Activated T-helper 2 cell treated with anti-CD3 and anti-CD28 coated beads, Interferon-gamma antibody, Interleukin-2, Interleukin-4, amounts not matched to agents 10 μg/mL and 5 μg/mL and 100 μg/mL, durations not matched to agents 14 hours and 24 hours and 36 hours (primary cell): ENCODE measurements at regions not wholly inside any gene's neighbourhood (a gene's known extent, or its start where the extent isn't known, plus 50 kb on each side); places are given as distances from the start of the nearest gene placed in this dataset.
"Not testable (repeated sequence)": the region's sequence is repeated elsewhere in the genome, so short reads cannot be mapped to it uniquely, and the experiment has no call there.

Experiments
- DNase-seq: peaks from one replicate; pipeline ENCODE4 v3.0.0; 2021; ENCODE audit warnings: low spot score
- H3K27ac Mint-ChIP-seq: one replicate; pipeline ENCODE4 v1.8.0; 2021; ENCODE audit warnings: mixed read lengths
- H3K27me3 Mint-ChIP-seq: one replicate; pipeline ENCODE4 v1.8.0; 2021; ENCODE audit warnings: low read depth, mixed read lengths
- H3K36me3 Mint-ChIP-seq: one replicate; pipeline ENCODE4 v1.8.0; 2021; ENCODE audit warnings: low read depth, mixed read lengths
- H3K4me1 Mint-ChIP-seq: one replicate; pipeline ENCODE4 v1.8.0; 2021; ENCODE audit warnings: low read depth, mixed read lengths
- H3K4me3 Mint-ChIP-seq: one replicate; pipeline ENCODE4 v1.8.0; 2021; ENCODE audit warnings: low read depth, mild to moderate bottlenecking, moderate library complexity, mixed read lengths
- H3K9me3 Mint-ChIP-seq: one replicate; pipeline ENCODE4 v1.8.0; 2021; ENCODE audit warnings: mixed read lengths
- intact Hi-C: fragments of 100-400 bp; cut with micrococcal nuclease; formaldehyde crosslinking; loops from one replicate; pipeline ENCODE4 v1.15.1; 2023

DNA sequence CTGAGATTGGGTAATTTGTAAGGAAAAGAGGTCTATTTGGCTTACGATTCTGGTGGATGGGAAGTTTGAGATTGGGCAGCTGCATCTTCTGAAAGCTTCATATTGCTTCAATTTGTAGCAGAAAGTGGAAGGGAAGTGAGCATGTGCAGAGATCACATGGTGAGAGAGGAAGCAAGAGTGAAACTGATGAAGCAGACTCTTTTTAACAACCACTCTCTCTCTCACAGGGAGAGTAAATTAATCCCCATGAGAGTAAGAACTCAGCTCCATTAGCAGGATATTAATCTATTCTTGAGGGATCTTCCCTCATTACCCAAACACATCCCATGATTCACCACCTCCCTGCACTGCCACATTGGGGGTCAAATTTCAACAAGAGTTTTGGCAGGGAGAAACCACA lies 298.5 kb upstream of the CELF4 start:
- H3K4me1 Mint-ChIP-seq: no peaks in the 10 kb centered on the region
- H3K4me3 Mint-ChIP-seq: no peak overlapping the region
- DNase-seq: no peak

DNA sequence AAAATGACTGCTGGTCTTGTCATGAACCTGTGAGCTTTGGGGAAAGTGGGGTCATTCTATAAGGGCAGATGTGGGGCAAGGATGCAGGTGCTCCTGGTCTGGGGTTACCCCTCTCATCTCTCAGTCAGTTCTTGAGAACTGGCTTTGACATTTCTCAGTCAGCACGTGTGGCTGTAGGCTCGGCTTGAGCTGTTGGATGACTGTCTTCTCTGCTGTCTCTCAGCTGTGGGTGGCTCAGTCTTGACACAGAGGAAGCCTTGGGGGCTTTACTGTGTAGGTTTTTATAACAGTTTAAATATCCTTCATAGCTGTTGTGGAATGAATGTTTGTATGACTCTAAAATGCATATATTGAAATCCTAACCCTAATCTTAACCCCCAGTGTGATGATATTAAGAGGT lies 296.4 kb upstream of the CELF4 start:
- peaks cover 6% of the 10 kb centered on the region for H3K9me3 Mint-ChIP-seq
- no peak overlapping the region for H3K27ac Mint-ChIP-seq
- intact Hi-C loops: no loop called here
- no peak overlapping the region for H3K4me3 Mint-ChIP-seq
- no peaks in the 10 kb centered on the region for H3K4me1 Mint-ChIP-seq
- no peak for DNase-seq
- no peaks in the 10 kb centered on the region for H3K27me3 Mint-ChIP-seq
- H3K36me3 Mint-ChIP-seq: no peaks in the 10 kb centered on the region

More for the DNA sequence above, 298.5 kb upstream of the CELF4 start:
- Mint-ChIP-seq H3K27ac (no peak overlapping the region), H3K36me3 (no peaks in the 10 kb centered on the region), H3K9me3 (peaks cover 3% of the 10 kb centered on the region), H3K27me3 (no peaks in the 10 kb centered on the region)
- intact Hi-C loops: no loop called here

DNA sequence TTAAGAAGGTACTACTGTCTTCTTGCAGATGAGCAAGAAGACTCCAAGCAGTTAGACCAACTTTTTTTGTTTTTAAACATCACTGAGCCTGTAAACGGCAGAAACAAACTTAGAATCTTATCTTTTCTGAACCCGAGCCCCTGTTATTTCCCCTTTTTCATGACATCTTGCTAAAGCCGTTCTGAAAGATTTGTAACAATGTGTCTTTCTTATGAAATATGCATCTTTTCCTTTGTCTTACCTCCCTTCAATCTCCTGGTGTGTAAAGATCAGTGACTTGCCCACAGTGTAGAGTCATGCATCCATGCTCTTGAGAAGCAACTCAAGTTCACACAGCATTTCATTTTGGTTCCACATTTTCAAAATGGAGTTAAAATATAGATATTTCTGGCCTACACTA lies 288.8 kb upstream of the CELF4 start:
- H3K27me3 Mint-ChIP-seq: no peaks in the 10 kb centered on the region

DNA sequence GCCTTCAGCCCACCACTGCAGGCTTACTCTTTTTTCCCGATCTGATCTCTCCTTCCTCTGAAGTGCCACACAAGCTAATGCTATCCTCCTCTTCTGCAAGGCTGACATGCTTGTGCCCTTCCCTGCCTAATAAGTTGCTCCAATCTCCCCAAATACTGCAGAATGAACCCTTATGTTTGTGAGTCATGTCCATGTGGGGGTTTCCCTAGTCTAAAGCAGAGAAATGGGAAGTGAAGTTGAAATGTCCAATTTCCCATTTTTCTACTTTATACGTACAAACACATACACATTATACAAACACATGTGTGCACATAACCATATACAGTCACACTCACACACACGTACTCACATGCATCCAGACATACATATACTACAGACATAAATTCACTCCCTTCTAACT lies 288.1 kb upstream of the CELF4 start:
- H3K9me3 Mint-ChIP-seq: peaks cover 6% of the 10 kb centered on the region
- H3K4me3 Mint-ChIP-seq: no peak overlapping the region
- no peak for DNase-seq
- H3K36me3 Mint-ChIP-seq: no peaks in the 10 kb centered on the region
- intact Hi-C loops: no loop called here
- no peaks in the 10 kb centered on the region for H3K4me1 Mint-ChIP-seq
- no peaks in the 10 kb centered on the region for H3K27me3 Mint-ChIP-seq
- no peak overlapping the region for H3K27ac Mint-ChIP-seq

More for the DNA sequence above, 288.8 kb upstream of the CELF4 start:
- DNase-seq: no peak
- Mint-ChIP-seq H3K4me3 (no peak overlapping the region), H3K4me1 (no peaks in the 10 kb centered on the region), H3K9me3 (peaks cover 12% of the 10 kb centered on the region), H3K36me3 (no peaks in the 10 kb centered on the region), H3K27ac (no peak overlapping the region)
- intact Hi-C loops: no loop called here

DNA sequence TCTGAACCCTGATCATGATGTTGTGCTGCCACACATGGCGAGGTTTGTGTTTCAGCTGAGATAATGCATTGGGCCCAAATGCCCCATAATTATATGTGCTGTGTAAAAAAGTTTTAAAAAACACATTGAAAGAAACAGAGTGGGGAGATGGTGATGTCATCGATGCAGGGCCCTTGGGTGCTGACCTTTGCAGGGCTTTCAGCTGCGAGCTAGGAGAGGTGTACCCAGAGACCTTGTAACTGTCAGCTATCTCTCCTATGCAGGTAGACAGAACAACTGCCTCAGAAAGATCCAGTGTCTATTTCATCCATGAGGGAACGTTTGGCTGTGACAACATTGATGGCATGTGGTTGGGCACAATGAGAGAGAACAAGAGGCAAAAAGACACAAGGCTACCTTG lies 286.9 kb upstream of the CELF4 start:
- intact Hi-C loops: no loop called here
- peaks cover 6% of the 10 kb centered on the region for H3K9me3 Mint-ChIP-seq
- no peak overlapping the region for H3K4me3 Mint-ChIP-seq

DNA sequence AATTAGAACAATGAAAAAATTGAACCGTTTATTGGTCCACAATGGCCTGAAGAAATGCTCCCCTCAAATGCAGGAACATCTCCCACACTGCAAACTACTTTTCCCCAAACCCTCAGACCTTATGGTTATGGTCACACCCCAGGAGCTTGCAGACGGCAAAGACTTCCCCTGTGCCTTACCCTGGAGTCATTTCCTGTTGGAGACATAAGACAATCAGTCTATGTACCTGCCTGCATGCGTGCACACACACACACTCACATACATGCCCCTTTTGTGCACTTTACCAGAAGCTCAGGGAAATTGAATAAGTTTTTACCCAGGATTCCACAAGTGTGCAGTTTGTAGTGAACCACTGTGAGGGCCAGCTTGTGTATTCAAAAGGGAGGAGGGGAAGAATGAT lies 281.9 kb upstream of the CELF4 start:
- H3K4me1 Mint-ChIP-seq: no peaks in the 10 kb centered on the region
- H3K27ac Mint-ChIP-seq: no peak overlapping the region

More for the DNA sequence above, 286.9 kb upstream of the CELF4 start:
- Mint-ChIP-seq H3K27me3 (no peaks in the 10 kb centered on the region), H3K36me3 (no peaks in the 10 kb centered on the region), H3K27ac (no peak overlapping the region), H3K4me1 (no peaks in the 10 kb centered on the region)
- DNase-seq: no peak

DNA sequence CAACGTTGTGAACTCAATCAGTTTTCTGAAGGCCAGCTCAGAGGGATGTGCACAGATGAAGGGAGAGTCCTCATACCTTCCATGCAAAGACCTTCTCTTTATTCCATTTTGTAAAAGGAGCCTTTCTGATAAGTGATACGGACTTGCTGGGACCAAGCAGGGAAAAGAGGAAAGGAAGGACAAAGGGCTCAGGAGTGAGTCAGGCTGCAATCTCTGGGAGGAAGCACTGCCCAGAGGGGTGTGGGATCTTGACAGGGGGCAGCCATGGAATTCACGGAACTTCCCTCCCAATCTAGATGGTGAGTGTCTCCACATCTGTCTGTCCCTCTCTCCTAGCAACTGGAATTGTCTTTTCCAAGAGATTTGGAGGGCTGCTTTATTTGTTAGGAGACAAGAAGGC lies 281.4 kb upstream of the CELF4 start:
- intact Hi-C loops: no loop called here
- no peak overlapping the region for H3K4me3 Mint-ChIP-seq
- H3K27me3 Mint-ChIP-seq: no peaks in the 10 kb centered on the region
- H3K9me3 Mint-ChIP-seq: peaks cover 6% of the 10 kb centered on the region
- H3K36me3 Mint-ChIP-seq: no peaks in the 10 kb centered on the region
- H3K27ac Mint-ChIP-seq: no peak overlapping the region
- H3K4me1 Mint-ChIP-seq: no peaks in the 10 kb centered on the region
- DNase-seq: no peak

More for the DNA sequence above, 281.9 kb upstream of the CELF4 start:
- Mint-ChIP-seq H3K27me3 (no peaks in the 10 kb centered on the region), H3K4me3 (no peak overlapping the region), H3K36me3 (no peaks in the 10 kb centered on the region), H3K9me3 (peaks cover 6% of the 10 kb centered on the region)
- no peak for DNase-seq
- intact Hi-C loops: no loop called here

DNA sequence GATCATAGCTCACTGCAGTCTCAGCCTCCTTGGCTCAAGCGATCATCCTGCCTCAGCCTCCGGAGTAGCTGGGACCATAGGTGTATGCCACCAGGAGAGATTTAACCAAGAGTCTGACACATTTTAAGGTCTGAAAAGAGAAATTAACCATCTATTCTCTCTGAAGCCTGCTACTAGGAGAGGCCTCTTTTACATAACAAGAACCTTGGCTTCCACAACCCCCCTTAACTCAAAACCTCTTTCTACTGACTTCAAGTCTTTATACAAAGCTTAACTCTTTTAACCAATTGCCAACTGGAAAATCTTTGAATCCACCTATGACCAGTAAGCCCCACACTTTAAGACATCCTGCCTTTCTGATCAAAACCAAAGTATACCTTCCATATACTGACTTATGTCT lies 279.9 kb upstream of the CELF4 start:
- H3K4me3 Mint-ChIP-seq: no peak overlapping the region
- intact Hi-C loops: no loop called here
- DNase-seq: no peak

DNA sequence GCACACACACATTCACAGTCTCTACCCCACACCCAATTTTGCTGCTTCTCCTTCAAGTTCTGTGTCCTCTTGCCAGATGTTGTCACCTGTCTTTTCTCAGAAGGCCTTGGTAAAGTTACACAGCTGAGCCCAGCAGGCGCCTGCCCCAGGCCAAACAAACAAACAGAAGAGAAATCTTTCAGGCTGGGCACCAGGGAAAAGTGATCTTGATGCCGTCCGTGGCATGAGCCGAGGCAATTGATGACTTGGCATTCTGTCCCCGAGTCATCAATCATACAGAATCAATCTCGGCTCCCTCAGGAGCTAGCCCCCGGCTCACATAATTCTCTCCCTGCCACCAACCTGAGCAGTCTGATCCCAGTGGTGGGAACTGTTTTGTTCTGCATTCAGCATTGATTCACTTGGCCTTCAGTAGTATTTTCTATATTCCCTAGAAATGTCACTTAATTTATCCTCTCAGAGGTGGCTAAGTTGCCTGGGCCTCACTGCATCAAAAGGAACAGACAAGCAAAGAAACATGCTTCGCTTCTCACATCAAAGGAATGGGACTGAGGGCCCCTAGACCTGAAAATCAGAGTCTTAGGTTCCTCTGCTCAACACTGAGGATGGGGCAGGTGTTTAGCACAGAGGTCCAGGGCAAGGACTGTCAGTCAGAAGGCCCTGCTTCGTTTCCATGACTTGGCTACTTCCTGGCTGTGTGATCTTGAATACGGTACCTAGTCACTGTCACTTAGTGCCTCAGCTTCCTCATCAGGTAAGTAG lies 278.8 kb upstream of the CELF4 start:
- DNase-seq: no peak
- Mint-ChIP-seq H3K9me3 (peaks cover 4% of the 10 kb centered on the region), H3K4me3 (no peak overlapping the region), H3K27me3 (no peaks in the 10 kb centered on the region), H3K27ac (no peak overlapping the region), H3K36me3 (no peaks in the 10 kb centered on the region), H3K4me1 (no peaks in the 10 kb centered on the region)
- intact Hi-C loops: no loop called here

More for the DNA sequence above, 279.9 kb upstream of the CELF4 start:
- Mint-ChIP-seq H3K27ac (no peak overlapping the region), H3K9me3 (no peaks in the 10 kb centered on the region), H3K36me3 (no peaks in the 10 kb centered on the region), H3K27me3 (no peaks in the 10 kb centered on the region), H3K4me1 (no peaks in the 10 kb centered on the region)

DNA sequence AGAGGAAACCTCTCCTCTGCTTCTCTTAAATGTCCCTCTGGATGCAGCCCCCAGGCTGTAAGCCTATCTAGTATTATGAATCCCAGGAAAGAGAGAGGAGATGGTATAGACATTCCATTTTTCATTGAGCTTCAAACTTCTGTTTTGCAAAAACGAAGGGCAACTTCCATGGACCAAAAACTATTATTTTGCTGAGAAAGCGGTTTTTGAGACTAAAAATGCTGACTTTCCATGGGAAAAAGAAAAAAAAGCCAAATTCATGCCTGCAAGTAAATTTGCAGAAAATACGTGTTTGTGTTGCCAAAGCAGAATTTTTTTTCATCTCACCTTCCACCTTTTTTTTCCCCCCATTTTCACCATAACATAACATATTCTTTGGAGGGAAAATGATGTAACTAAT lies 272.5 kb upstream of the CELF4 start:
- Mint-ChIP-seq H3K36me3 (no peaks in the 10 kb centered on the region), H3K27me3 (no peaks in the 10 kb centered on the region), H3K4me1 (no peaks in the 10 kb centered on the region), H3K9me3 (peaks cover 4% of the 10 kb centered on the region), H3K27ac (no peak overlapping the region), H3K4me3 (no peak overlapping the region)
- no peak for DNase-seq
- intact Hi-C loops: no loop called here

DNA sequence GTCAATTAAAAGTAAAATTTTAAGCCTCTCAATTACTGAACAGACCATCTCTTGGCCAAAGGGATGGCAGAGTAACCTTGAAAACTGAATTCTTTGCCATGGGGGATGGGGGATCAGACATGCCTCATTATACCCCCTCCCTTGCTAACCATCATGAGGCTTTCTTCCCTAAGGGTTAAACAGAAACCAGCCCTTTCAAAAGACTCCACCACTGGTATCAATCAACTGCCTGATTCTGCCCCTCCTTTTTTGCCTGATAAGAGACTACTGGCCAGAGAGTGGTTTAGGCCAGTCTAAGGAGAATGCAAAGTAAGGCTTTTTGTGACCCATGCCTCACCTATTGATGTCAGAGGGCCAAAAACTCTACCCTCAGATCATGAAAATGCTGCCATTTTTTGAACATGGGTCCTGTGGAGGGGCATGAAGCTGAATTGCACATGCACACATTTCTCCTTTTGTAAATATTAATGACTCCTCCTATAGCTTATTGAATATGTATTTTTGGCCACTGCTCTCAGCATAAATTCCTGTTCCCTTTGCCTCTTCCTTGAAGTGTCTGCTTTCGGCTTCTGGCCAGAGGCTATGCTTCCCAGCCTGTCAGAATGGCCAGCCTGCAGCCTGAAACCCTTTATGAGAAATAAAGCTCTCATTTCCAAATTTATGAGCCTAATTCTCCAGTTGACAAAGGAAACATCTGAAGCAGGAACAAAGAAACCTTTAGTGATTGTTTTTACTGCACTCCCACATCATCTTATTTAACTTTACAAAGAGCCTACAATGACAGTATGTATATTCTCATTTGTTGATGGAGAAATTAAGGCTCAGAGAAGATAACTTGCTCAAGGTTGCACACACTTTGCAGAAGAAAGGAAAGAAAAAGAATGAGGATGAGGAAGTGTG lies 270.7 kb upstream of the CELF4 start:
- peaks cover 4% of the 10 kb centered on the region for H3K9me3 Mint-ChIP-seq
- no peak overlapping the region for H3K27ac Mint-ChIP-seq
- no peak for DNase-seq
- H3K4me1 Mint-ChIP-seq: no peaks in the 10 kb centered on the region
- H3K36me3 Mint-ChIP-seq: no peaks in the 10 kb centered on the region
- no peak overlapping the region for H3K4me3 Mint-ChIP-seq
- H3K27me3 Mint-ChIP-seq: no peaks in the 10 kb centered on the region
- intact Hi-C loops: no loop called here

DNA sequence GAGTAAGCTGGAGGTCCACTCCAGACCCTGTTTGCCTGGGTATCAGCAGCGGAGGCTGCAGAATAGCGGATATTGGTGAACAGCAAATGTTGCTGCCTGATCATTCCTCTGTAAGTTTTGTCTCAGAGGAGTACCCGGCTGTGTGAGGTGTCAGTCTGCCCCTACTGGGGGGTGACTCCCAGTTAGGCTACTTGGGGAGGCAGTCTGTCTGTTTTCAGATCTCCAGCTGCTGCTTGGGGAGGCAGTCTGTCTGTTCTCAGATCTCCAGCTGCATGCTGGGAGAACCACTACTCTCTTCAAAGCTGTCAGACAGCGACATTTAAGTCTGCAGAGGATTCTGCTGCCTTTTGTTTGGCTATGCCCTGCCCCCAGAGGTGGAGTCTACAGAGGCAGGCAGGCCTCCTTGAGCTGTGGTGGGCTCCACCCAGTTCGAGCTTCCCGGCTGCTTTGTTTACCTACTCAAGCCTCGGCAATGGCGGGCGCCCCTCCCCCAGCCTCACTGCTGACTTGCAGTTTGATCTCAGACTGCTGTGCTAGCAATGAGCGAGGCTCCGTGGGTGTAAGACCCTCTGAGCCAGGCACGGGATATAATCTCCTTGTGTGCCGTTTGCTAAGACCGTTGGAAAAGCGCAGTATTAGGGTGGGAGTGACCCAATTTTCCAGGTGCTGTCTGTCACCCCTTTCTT lies 266.6 kb upstream of the CELF4 start:
- intact Hi-C loops, H3K27ac Mint-ChIP-seq, H3K4me1 Mint-ChIP-seq, H3K27me3 Mint-ChIP-seq, H3K9me3 Mint-ChIP-seq, H3K36me3 Mint-ChIP-seq, H3K4me3 Mint-ChIP-seq, DNase-seq: not testable (repeated sequence)

DNA sequence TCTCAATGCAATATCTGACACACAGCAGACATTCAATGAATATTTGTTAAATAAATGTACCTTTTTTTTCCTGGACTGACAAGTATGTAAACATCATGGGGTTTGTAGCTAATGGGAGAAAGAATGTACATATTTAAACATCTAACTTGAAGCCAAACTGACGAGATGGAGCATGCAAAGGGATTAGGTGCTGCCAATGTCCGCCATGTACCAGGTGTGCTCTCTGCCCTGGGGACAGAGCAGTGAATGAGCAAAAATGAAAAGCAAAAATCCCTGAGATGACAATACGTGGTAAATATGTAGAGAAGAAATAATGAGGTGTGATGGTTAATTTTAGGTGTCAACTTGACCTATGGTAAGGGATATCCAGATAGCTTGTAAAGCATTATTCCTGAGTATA lies 247.4 kb upstream of the CELF4 start:
- H3K4me1 Mint-ChIP-seq: no peaks in the 10 kb centered on the region
- H3K27me3 Mint-ChIP-seq: no peaks in the 10 kb centered on the region
- no peak overlapping the region for H3K27ac Mint-ChIP-seq
- peaks cover 35% of the 10 kb centered on the region for H3K9me3 Mint-ChIP-seq
- intact Hi-C loops: no loop called here
- DNase-seq: no peak
- no peak overlapping the region for H3K4me3 Mint-ChIP-seq
- H3K36me3 Mint-ChIP-seq: no peaks in the 10 kb centered on the region
